GM21576 (cell line): ENCODE measurements at regions not wholly inside any gene's neighbourhood (a gene's known extent, or its start where the extent isn't known, plus 50 kb on each side); places are given as distances from the start of the nearest gene placed in this dataset.

ENCODE experiments used
- ATAC-seq: cut with Tn5 transposase; IDR thresholded peaks from one replicate; pipeline ENCODE4 v1.9.1; 2021; ENCODE audit warnings: mild to moderate bottlenecking, moderate library complexity; ENCODE audit not compliant: unreplicated experiment

DNA sequence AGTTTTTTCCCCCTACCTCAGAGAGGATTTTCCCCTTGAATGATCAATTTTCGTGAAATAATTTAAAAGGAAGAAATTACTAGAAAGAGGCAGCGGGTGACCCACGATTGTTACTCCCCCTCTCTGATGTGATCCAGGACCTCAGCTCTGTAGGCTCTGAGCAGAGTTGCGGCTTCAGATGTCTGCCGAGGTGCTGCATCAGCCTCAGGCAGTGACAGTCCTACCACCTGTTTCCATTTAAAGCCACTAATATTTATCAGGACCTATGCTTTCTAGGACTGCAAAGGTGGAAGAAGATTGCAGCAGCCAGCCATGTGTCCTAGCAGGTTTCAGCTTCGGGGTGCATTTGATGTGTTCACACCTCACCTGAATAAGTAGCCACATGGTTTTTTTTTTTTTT is 294.8 kb upstream of the C2CD4B start:
- ATAC-seq = no peak

DNA sequence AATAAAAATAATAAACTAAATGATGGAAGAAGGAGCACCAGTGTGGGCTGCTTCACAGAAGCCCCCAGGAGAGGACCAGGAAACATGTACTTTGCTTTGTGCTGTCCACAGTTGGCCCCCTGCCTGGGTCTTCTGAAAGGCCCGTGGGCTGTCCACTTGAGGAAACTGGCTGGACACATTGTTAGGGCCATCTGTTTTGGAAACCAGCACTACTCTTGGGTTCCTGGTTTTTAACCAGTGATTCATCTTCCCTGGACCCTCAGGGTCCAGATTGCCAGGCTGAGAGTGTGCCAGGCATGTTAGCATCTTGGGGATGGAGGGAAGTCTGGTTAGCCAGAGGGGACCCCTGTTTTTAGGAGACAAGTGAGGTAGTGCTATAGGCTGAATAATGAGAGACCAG is 297.2 kb upstream of the C2CD4B start:
- ATAC-seq = no peak

DNA sequence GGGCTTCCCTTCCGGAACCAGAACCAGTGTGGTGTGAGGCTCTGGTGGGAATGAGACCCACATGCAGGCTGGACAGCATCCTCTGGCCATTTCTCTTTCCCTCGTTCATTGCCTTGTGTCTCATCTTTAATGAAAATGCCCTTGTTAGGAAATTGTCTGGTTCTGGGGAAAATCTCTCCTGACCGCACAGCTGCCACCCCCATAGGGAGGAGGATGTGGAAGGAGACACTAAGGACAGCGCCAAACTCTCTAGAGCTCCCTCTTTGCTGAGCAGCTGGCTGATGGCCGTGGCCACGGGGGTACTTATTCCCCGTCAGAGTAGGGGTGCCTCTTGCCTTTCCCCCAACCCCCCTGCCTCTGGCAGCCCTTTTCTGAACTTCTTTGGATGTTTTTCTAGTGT is 297.6 kb upstream of the C2CD4B start:
- ATAC-seq = no peak

DNA sequence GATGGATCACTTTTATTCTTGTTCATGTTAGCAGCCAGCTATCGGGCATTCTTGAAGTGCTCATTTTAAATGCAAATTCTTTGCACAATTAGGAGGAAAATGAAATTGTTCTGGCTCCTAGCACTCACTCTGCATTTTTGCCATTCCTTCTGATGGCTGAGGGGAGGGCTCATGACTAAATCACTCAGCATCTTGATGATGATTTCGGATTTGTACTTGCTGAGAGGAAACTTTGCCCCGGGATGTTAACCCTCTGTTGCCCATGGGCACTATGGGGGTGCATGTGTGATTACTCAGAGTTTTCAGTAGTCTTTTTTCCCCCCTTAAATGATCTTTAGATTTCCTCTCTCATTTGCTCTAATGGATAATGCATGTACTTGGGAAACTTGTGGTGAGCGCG is 299.6 kb upstream of the C2CD4B start:
- no peak for ATAC-seq

DNA sequence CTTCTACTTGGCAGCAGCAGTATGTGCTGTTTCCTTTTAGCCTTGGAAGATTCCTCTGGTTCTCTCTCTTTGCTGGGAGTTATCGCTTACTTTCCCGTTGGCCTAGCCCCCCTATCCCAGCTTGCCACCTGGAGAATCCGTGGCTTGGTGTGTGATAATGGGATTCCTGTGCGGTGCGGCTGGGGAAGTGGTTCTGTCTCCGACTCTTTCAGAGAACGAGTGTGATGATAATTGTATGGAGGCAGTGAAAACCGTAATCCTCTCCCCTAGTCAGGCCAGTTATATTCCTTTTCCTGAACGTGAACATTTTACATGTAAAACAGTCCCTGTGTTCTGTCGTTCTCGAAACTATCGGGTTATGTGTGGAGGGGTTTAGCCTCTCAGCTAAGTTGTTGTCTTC is 300.1 kb upstream of the C2CD4B start:
- no peak for ATAC-seq

DNA sequence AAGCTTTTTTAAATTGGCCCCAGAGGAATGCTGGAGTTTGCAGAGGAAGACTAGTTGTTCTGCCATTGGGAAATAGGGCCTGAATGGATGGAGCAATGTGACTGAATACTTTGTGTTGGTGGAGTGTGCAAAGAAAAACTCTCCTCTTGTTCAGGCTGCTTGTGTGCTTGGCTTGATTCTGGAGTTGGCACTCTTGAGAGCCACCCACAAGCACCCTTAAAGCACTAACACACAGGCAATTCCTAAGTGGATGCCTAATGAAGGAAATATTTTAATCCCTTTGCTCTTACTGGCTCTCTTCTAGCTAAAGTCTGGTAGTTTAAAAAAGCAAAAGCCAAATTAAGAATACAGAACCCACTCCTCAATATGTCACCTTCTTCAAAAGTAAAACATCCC is 304.4 kb upstream of the C2CD4B start:
- no peak for ATAC-seq

DNA sequence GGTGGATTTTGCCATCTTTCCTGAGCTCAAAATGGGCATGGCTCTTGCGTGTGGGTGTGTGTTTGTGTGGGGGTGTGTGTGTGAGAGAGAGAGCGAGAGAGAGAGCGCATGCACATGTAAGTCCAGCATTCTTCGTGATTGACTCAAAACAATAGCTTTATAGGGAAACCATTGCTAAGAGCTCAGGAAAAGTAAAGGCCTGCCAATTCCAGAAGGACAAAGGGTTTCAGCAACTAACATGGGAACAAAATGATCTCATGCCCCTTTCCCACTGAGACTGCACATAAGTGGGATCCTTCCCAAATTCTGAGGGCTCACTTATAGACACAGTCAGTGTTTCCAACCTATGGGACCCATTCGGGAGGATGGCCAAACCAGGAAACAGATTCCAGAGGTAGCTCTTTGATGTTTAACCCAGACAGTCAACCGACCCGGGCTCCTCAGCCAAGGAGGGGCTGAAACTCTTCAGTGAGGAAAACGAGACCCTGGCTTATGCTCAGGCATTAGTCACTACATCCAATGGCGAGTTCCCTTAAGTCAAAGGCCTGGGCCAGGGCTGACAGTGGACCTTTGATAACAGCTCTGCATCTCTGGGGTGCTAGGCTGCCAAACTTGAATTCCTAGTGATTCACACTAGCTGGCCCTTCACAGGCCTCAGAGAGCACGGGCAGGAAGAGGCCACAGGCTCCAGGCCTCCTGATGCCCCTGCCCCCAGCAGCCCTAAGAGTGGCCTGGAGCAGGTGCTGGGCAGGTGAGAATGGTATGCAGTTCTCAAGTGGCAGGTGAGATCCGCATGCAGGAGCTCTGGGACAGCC is 305.0 kb upstream of the C2CD4B start:
- ATAC-seq = no peak

DNA sequence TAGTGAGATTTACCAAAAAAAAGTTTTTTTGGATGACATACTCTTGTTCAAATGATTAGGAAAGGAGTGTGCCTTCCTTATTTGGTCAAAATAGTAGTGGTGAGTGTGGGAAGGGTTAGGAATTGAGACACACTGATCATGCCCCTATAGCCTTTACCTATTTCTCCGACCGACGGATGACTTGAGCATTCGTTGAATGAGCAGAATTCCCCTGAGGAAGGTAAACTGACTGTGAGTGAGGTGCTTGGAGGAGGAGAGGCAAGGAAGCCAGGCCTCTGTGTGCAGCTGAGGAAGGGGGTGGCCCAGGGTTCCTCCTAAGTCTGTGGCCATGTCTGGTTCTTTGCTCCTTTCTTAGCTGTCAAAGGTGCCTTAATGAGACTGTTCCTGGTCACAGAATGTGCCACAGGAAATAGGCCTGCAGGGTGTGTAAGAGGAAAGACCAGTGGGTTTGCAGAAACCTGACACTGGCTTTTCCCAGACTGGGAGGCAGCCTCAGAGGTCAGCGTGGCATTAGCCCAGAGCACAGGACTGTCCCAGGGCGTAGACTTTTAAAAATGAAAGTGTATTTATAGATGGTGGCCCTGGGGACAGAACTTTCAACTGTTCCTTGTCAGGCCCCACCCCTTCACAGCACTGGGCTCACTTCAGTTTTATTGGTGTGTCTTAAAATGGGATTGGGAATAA is 307.7 kb upstream of the C2CD4B start:
- no peak for ATAC-seq

DNA sequence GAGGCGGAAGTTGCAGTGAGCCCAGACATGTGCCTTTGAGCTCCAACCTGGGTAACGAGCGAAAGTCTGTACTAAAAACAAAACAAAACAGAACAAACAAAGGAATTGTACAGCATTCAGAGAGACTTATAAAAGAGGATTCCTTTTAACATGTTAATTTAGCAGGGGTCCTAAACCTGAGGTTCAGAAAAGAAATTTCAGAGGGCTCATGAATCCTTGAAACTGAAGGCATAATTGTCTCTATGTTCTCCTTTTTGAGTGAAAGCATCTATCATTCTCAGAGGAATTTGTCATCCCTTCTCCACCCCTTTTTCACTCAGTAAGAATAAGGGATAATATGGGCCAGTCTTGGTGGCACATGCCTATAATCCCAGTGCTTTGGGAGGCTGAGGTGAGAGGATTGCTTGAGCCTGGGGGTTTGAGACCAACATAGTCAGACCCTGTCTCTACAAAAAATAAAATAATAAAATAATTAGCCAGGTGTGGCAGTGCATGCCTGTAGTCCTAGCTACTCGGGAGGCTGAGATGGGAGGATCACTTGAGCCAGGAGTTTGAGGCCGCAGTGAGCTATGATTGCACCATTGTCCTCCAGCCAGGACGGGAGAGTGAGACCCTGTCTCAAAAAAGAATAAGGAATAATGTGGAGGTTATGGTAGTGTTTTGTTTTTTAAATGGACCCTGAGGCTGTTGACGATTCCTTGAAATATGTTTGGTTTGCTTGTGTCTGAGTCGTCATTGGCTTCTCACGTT is 309.1 kb upstream of the C2CD4B start:
- ATAC-seq = no peak

DNA sequence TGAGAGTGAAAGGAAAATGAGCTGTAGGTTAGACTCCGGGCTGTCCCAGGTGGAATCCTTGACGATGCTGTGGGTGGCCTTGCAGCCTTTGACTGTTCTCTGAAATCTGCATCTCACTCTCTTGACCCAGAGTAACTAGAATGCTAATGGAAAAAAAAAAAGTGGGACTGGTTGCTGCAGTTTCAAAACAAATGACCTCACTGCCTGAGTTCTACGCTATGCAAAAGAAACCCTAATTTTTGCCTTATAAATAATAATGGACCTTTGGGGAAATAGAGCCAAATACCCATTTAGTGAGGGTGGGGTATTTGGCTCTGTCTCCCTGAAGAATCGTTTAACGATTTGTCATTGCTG is 309.7 kb upstream of the C2CD4B start:
- ATAC-seq = no peak

DNA sequence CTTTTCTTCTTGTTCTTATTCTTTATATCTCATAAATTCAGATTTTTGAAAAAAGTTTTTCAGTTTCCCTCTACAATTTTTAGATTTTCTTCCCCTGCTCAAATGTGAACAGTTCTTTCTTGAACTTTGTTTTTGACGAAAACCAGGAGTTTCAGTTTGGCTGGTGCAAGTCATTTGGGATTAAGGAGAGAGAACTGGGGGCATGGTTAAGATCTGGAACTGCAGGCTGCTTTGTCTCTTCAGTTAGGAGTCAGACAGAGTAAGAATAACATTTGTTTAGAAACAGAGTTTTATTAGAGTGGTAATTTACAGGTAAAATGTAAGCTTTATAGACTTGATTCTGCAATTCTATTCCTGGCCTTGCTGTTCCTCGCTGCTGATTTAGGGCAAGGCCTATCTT is 310.5 kb upstream of the C2CD4B start:
- no peak for ATAC-seq

DNA sequence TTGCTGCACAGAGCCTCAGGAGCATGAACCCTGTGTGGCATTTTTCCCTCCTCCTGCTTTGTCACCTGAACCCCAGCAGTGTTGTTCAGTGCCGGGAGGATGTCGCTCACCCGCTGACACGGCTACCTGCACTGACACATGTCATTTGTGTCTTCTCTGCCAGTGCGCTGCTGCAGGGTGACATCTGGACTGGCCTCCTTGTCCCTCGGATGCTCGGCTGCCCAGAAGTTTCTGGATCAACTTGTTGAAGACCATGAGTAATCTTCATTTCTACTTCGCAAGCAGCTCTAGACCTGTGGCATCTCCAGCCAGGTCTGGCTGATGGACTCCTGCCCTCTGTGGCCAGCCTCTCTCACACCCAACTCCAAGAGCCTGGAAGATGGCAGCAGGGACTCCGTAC is 311.1 kb upstream of the C2CD4B start:
- ATAC-seq = no peak

DNA sequence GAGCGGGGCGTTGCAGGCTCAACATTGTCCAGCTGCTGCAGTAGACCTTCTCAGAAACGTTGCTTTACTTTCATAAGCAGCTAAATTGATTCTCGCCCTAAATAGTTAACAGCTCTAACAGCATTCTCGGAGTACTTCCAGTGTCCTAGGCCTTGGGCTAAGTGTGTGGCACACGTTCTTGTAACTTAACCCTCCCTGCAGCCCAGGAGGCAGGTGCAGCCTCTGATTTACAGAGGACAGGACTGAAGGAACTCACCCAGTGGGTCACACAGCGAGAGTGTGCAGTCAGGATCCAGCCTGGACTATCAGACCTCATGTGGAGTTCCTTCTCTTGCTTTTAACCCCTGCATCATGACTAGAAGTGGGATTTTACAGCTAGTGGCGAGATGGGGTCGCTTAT is 312.8 kb upstream of the C2CD4B start:
- ATAC-seq = no peak

DNA sequence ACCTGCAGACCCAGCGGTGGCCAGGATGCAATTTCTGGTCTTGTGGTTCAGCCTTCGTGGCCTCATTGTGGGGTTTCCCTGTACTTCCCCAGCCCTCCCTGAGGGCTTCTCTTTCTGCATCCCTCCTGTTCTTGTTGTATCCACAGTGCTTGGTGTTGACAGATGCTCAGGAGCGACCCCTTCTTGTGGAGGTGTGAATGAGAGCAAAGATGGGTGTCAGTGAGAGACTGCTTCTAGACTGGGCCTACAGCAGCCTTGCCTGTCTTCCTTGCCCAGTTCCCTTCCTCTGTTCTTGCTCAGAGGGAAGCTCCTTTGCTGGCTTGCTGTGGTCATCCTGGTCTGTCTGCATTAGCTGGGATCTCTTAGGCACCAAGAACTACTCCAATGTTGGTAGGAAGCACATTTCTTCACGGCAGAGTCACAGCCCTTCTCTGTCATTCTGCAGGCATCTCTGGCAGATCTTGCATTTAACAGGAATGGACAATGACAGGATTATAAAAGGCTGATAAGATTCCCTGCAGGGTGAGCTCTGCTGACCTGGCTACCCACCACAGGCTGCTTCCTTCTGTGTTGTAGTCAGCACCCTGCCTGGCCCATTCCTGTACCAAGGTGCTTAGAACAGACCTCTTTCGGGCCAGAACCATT is 317.8 kb upstream of the C2CD4B start:
- no peak for ATAC-seq

DNA sequence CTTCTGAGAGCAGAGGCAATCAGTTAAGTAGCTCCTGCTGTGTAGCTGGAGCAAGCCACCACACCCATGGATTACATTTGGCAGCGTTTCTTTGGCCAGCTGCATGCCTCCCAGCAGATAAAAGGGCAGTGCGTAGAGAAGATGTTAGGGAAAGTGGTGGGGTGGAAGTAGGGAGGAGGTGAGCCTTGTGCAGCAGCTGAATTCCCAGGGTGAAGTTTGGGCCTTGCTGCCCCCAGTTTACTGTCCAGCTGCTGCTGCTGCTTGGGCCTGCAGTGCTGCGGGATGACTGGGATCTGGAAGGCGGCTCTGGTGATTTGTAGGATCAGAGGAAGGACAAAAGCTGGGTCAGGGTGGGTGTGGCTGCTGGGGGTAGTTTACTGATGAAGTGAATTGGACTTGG is 318.7 kb upstream of the C2CD4B start:
- ATAC-seq = no peak

DNA sequence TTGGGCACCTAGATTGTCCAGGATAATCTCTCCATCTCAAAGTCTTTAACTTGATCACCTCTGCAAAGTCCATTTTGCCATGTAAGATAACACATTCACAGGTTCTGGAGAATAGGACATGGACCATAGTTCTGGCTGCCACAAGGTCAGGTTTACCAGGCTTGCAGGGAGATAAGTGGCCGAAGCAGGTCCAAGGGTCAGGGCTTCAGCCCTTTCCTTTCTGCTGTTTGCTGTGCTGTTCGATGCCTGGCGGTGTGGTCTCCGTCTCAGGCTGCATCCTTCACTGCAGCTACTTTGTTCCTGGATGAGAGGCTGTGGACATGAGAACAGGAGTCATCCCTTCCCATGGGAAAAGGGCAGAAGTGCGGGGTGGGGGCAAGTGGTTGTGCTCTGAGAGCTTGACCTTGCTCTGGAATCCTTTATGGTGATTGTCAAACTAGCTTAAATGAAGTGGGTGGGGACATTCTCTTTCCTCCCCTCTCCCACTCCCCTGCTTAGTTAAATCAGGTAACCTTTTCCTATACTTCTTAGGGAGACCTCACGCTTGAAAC is 320.2 kb upstream of the C2CD4B start:
- no peak for ATAC-seq

DNA sequence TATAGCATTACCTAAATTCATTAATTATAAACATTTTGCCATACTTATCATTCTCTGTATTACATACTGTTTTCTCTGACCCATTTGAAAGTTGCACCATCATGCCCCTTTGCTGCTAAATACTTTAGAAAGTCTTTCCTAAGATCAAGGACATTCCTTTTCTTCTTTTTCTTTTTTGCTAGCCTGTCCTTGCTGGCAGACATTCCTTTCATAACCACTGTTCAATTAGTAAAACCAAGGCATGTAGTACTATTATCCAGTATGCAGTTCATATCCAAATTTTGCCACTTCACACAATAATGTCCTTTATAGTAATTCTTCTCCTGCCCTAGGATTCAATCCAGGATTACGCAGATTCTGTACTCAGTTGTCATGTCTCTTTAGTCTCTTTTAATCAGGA is 321.0 kb upstream of the C2CD4B start:
- ATAC-seq = no peak

DNA sequence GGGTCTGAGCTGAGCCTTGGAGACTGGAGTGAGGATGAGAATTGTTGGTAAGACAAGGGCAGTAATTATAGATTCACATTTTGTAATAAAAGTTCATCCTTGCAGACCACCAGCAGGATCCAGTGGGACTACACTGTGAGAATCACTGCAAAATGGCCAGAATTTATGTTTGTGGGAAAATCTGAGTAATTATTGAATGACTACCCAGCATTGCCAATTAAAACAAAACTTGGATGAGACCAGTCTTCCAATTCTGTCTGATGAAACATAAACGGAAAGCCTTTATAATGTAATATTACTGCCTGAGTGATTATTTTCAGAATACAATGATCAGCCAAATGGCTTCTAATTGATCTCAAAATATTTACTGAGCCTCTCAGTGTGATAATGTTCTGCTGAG is 323.3 kb upstream of the C2CD4B start:
- ATAC-seq = no peak

DNA sequence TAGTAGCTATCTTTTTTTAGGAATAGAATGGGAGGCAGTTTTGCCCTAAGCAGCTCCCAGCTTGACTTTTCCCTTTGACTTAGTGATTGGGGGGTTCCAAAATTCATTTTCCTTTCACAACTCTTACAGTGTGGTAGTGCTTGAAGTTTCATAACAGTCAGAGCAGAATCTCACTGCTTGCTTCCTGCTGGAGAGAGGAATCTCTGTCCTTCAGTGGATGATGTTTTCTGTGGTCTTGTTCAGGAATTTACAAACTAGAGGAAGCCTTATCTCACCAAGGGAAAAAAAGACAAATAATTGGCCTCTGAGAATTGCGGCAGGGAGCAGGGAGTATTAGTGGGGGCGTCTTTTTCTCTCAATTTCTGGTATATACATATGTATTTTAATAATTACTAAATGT is 326.6 kb upstream of the C2CD4B start:
- no peak for ATAC-seq

DNA sequence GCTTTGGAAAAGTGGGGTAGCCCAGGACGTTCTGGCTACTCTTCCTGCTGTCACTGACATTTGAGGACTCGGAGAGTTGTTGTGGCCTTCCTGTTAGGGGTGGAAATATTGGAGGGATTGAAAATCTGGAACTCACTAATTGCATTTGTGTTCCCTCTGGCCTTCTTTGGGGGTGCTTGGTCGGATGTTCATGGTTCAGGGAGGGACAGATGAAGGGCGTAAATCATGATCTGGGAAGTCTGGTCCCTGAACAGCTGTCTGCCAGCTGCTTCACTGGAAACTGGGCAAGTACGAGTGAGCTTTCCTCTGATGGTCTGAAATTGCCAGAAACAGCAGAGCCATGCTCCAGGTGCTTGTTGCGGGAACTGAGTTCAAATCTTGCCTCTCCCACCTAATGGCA is 327.8 kb upstream of the C2CD4B start:
- ATAC-seq = no peak

DNA sequence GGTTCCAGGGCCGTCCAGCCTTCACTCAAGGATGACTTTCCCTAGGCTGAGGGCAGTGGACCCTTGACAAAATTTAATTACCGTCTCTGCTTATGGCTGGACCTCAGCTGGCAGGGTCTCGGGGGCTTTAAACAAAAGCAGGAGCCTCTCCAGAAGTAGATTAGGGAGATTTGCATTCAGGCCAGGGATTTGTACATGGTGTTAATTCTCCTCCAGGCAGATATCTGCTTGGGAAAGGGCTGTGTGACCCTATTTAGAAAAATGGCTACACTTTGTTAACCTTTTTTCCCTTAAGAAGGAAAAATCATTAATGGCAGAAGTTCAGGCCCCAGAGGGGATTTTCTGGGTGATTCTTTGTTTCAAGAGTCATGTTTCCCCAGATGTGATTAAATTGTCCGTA is 329.1 kb upstream of the C2CD4B start:
- ATAC-seq = no peak
